SH-SY5Y (cell line): ENCODE measurements at regions not wholly inside any gene's neighbourhood (a gene's known extent, or its start where the extent isn't known, plus 50 kb on each side); places are given as distances from the start of the nearest gene placed in this dataset.

ENCODE experiments used
- GATA2 ChIP-seq: IDR thresholded peaks from 2 replicates; pipeline ENCODE4 v1.6.1; 2011; ENCODE audit warnings: mild to moderate bottlenecking, low read depth, low read length
- GATA3 ChIP-seq: IDR thresholded peaks from 2 replicates; pipeline ENCODE4 v1.6.1; 2011; ENCODE audit warnings: low read depth, mild to moderate bottlenecking, low read length, moderate library complexity

- TF ChIP-seq GATA2 (no peak), GATA3 (no peak)
These were observed 136.8 kb downstream of the TMA16 start for GRCh38 chr4:163631288-163631687.
